ENCODE measurements at regions not wholly inside any gene's neighbourhood (a gene's known extent, or its start where the extent isn't known, plus 50 kb on each side); places are given as distances from the start of the nearest gene placed in this dataset.

DNA sequence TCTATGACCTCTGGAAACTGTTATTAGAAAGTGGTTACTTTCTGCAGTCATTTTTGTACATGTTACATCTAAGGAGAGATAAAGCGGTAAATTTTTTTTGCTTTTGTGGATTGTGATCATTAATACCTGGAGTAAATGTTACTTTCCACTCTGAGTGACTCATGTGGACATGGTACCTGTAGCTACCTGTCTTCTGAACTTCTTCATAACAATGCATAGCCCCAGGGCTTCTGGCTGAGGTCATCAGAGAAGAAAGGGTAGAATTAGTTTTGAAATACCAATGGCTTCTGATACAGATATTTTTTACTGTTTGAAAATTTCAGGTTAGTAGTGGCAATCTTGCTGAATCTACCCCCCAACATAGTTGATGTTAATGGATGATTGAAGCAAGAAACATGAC lies 489.3 kb downstream of the RWDD3 start (continued):
- TF ChIP-seq SP2 (IDR thresholded peaks at IDR 0.05; ENCODE audit: low read length): no peak
- no peak for TF ChIP-seq SIRT6 (IDR thresholded peaks at IDR 0.05; ENCODE audit: low read length)
- no peak for TF ChIP-seq GABPA (IDR thresholded peaks at IDR 0.05; ENCODE audit: borderline replicate concordance, insufficient read depth, low read length)
- no peak for TF ChIP-seq TBP (IDR thresholded peaks at IDR 0.05; ENCODE audit: low read depth, low read length)

All from H1 (cell line).